ENCODE measurements at regions not wholly inside any gene's neighbourhood (a gene's known extent, or its start where the extent isn't known, plus 50 kb on each side); places are given as distances from the start of the nearest gene placed in this dataset.
"Not testable (repeated sequence)": the region's sequence is repeated elsewhere in the genome, so short reads cannot be mapped to it uniquely, and the experiment has no call there.

GRCh38 chr13:23087880-23088279, 92.9 kb upstream of the SGCG start:
- H3K36me3 Mint-ChIP-seq (ENCODE audit: low read depth), result no peaks in the 10 kb centered on the region
- no peak for ATAC-seq (replicated peaks)
- H3K27me3 Mint-ChIP-seq, result peaks cover 3% of the 10 kb centered on the region
- H3K9me3 Mint-ChIP-seq, result no peaks in the 10 kb centered on the region
- no peak overlapping the region for H3K27ac Mint-ChIP-seq
- no peak overlapping the region for H3K4me3 Mint-ChIP-seq
- H3K4me1 Mint-ChIP-seq, result no peaks in the 10 kb centered on the region

GRCh38 chr13:23098161-23098907, 82.4 kb upstream of the SGCG start:
- H3K4me1 Mint-ChIP-seq, result no peaks in the 10 kb centered on the region
- no peaks in the 10 kb centered on the region for H3K9me3 Mint-ChIP-seq
- H3K4me3 Mint-ChIP-seq, result no peak overlapping the region
- peaks cover 17% of the 10 kb centered on the region for H3K27me3 Mint-ChIP-seq
- ATAC-seq (replicated peaks), result no peak
- no peak overlapping the region for H3K27ac Mint-ChIP-seq
- H3K36me3 Mint-ChIP-seq (ENCODE audit: low read depth), result no peaks in the 10 kb centered on the region

DNA sequence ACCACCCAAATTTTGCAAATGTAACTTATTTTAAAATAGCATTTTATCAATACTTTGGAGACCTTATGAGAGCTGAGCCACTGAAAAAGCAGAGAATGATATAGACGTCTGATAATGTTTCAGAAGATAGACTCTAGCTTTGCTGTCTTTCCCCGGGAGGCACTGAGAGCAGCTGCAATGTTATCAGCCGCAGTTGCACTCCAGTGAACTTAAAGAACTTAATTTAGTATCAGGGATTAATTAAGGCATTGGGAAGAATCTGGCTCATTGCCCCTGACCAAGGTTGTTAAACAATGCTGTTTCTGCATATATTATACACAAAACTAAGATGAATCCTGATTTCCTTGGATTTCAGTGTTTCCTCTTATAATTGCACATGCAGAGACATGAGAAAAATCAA, 75.7 kb upstream of the SGCG start:
- no peak overlapping the region for H3K27ac Mint-ChIP-seq
- ATAC-seq (replicated peaks), result no peak
- no peaks in the 10 kb centered on the region for H3K36me3 Mint-ChIP-seq (ENCODE audit: low read depth)
- H3K4me3 Mint-ChIP-seq, result no peak overlapping the region
- no peaks in the 10 kb centered on the region for H3K9me3 Mint-ChIP-seq
- no peaks in the 10 kb centered on the region for H3K4me1 Mint-ChIP-seq
- H3K27me3 Mint-ChIP-seq, result peaks cover 20% of the 10 kb centered on the region

GRCh38 chr13:23107665-23108064, 73.1 kb upstream of the SGCG start:
- H3K4me1 Mint-ChIP-seq, result no peaks in the 10 kb centered on the region
- H3K4me3 Mint-ChIP-seq, result no peak overlapping the region
- H3K36me3 Mint-ChIP-seq (ENCODE audit: low read depth), result no peaks in the 10 kb centered on the region
- peaks cover 19% of the 10 kb centered on the region for H3K27me3 Mint-ChIP-seq
- H3K9me3 Mint-ChIP-seq, result no peaks in the 10 kb centered on the region
- no peak for ATAC-seq (replicated peaks)
- no peak overlapping the region for H3K27ac Mint-ChIP-seq

GRCh38 chr13:23119131-23119530, 61.6 kb upstream of the SGCG start:
- no peak for ATAC-seq (replicated peaks)
- Mint-ChIP-seq H3K4me1 (no peaks in the 10 kb centered on the region), H3K27me3 (peaks cover 13% of the 10 kb centered on the region), H3K9me3 (peaks cover 5% of the 10 kb centered on the region), H3K4me3 (no peak overlapping the region), H3K36me3 (ENCODE audit: low read depth) (no peaks in the 10 kb centered on the region), H3K27ac (no peak overlapping the region)

- H3K4me3 Mint-ChIP-seq; H3K27me3 Mint-ChIP-seq; H3K27ac Mint-ChIP-seq; ATAC-seq (replicated peaks); H3K9me3 Mint-ChIP-seq; H3K4me1 Mint-ChIP-seq; H3K36me3 Mint-ChIP-seq (ENCODE audit: low read depth): not testable (repeated sequence)
These were observed 53.2 kb upstream of the SGCG start for GRCh38 chr13:23127540-23127939.

DNA sequence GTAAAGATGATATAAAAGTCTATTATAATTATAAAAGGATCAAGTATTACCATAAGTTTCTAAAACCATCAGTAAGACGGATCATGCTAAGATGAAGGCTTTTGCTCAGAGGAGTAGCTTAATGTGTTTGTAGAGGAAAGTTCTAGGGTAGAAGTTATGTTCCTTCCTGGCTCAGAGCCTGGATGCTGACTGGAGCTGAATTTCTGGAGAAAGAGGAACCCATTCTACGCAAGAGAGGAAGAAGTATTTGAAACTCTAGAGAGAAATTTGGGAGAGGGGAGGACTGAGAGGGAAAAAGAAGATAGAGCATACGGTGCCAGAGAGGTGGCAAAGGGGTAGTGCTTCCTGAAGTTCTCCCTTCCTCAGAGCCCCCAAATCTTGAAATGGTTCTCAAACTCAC, 51.4 kb upstream of the SGCG start:
- ATAC-seq (replicated peaks), result no peak
- Mint-ChIP-seq H3K9me3 (no peaks in the 10 kb centered on the region), H3K4me3 (no peak overlapping the region), H3K36me3 (ENCODE audit: low read depth) (no peaks in the 10 kb centered on the region), H3K4me1 (no peaks in the 10 kb centered on the region), H3K27me3 (peaks cover 6% of the 10 kb centered on the region), H3K27ac (no peak overlapping the region)
